NCI-H2227 treated with DMSO at 0.1 percent for 48 hours (cell line): ENCODE measurements at regions not wholly inside any gene's neighbourhood (a gene's known extent, or its start where the extent isn't known, plus 50 kb on each side); places are given as distances from the start of the nearest gene placed in this dataset.

Source experiments
- DNase-seq: peaks from one replicate; lab custom pipeline; 2025; lab: John Stamatoyannopoulos, UW

DNA sequence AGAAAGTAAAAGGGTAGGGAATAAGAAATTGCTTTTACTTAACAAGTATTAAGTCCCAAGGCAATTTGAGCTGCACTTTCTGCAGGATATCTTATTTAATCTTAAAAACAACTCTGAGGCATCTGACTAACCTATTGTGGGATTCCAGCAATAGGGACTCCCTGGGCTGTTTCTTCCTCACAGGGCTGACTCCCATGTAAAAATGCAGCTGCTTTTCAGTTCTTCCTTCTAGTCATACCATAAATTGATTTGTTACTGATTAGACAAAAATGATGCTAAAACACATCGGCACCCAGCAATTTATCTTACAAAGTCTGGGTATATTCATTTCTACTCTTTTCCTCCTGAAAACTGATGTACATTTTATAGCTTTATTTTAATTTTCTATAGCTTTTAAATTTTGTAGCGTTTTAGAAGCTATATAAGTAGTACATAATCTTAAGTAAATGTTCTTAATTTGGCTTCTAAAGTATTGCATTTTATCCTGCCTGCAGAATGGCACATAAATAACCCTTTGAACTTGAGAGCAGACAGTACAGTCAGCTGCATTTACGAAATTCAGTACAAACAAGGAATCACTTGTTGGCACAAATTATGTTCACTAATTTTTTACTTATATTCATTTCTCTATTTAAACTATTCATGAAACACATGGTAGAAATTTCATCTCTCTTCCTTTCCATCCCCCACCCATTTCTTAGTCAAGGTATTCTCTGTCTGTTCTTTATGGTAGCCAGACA lies 102.4 kb upstream of the FRY start:
- DNase-seq = no peak

DNA sequence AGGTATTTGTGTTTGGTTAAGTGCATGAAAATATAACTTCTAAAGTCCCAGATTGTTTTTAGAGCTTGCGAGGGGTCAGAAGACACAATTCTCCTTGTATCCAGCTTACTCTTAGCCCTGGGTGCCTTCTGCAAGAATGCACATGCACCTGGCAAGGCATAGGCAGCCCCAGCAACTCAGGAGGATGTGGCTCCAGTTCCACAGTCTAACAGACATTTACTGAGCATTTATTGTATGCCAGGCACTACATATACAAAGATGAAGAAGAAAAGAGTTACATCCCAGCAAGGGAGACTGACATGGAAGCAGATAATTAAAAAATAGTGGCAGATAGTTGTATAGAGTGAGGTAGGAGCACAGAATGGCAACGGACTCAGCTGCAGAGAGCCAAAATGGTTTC lies 101.1 kb upstream of the FRY start:
- no peak for DNase-seq

DNA sequence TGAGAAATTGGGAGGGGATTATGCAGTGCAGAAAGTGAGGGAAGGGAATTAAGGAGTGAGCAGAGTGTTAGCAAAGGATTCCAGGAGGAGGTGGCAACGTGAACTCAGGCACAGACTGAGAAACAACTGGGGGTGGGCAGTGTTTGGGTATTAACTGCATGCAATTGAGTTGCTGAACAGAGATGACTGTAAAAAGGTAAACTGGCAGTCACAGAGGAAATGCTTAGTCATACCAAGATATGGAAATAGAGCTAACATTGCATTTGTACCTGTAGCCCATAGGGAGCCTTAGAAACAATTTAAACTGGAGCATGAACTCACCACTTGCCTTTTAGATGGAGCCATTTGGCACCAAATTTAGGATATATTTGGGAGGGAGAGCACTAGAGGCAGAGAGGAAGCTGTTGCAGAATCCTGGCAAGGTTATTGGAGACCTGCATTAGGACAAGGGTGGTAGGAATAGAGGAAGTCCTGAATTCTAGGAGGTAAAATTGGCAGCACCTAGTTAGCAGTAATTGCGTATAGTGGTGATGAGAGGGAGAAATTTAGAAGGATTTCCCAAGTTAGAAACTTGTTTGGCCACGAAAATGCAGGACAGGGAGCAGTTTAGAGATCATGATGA lies 100.6 kb upstream of the FRY start:
- no peak for DNase-seq

DNA sequence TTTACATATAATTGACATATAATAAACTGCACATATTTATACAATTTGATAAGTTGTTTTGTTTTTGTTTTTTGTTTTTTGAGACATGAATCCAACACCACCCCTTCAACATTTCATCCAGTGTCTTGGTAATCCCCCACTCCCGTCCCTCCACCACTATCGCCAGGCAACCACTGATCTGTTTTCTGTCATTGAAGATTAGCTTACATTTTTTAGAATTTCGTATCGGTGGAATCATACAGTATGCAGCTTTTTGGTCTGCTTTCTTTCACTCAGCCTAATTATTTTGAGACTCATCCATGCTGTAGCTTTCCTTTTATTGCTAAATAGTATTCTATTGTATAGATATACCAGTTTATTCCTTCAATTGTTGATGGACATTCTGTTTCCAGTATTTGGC lies 94.1 kb upstream of the FRY start:
- DNase-seq = no peak

DNA sequence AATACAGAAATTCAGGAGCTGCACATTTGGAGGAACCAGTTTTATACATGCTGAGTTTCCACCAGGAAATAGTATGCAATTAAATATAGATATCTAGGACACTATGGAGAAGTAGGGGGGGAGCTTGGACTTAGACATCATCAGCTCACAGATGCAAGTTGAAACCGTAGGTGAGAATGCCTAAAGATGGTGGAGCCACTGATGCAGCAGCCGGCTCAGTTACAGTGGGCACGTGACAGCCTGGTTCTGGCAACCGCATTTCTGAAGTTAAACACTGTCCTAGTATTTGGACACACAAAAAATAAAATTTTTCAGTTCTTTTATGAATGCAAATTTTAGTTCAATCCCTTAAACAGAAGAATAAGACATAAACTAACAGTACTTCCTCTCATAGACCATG lies 91.5 kb upstream of the FRY start:
- no peak for DNase-seq

DNA sequence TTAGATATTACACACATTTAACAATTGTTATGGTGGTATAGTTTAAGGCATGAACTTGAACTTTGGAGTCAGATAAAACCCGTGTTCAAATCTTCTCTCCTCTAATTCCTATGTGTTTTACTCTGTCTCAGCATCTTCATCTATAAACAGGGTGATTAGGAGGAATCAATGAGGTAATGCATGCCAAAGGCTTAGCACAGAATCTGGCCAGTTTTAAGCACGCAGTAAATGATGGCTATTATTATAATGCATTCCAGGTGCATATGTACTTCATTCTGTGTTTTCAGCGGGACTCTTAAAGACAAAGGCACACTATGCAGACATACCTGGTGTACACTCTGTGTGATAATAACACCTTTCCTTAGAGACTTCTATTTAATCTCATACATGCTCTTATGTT lies 88.0 kb upstream of the FRY start:
- no peak for DNase-seq

DNA sequence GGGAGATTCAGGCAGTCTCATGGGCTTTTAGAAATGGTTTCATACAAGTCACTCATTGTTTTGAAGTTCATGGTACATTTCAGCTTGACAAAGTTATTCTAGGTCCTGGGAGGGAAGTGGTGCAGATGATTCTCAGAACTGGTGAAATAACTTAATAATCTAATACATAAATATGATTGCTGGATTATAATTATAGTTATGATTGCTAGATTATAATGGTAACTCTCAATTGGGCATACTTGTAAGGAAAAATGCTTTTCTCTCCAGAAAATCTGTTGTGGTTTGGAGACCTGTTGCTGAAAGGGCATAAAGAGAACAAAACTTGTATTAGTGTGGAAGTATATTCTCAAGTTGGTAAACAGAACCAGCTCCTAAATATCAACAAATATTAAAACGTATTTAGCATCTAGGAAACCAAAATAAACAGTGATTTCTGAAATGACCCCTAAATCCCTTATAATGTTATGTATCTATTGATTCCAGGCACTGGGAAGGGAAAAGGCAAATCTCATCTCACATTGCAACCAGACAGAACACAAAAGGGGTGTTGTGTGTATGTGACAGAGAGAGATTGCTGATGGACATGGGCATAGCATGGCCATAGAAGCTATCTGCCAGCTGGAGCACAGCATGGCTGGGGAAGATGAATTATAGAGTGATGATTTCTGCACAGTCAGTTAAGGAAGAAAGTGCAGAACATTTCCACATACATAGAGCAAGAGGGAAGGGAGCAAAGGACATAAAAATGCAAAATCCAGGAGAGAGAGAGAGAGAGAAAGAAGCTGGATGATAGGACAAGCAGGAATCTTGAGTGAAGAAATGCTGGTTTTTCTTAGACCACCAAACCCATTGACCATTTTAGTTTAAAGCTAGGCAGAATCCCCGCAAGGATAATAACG lies 87.1 kb upstream of the FRY start:
- no peak for DNase-seq

DNA sequence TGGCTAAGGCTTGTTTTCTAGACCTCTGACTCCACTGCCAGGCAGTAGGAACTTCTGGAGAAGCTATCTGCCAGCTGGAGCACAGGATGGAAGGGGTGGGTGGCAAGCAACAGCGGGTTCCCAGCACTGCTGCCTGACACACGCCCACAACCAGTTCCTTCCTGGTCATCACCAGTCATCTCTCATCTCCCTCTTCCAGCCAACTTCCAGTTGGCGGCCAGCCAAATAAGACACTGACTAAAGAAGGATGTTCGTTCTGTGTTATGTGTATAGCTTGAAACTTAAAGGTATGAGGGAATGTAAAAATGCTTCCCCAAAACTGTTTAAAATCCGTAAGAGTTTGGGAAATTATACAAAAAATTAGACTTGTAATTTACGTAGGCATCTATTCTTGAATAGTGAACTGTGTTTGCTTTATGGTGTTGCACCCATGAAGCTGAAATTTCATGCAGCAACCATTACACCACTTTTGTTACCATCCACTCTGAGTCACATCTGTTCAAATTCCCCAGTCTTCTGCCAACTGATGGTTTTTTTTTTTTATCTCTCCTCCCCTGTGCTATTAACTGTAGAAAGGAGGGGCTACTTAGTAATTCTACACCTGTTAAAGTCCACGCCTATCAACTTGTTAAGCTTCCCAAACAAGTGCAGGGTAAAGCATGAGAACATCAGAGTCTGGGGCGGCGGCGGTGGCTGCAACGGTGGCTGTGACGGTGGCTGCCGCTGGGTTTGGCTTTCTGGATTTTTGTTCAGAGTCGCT lies 86.2 kb upstream of the FRY start:
- DNase-seq = peak; percentile 46

DNA sequence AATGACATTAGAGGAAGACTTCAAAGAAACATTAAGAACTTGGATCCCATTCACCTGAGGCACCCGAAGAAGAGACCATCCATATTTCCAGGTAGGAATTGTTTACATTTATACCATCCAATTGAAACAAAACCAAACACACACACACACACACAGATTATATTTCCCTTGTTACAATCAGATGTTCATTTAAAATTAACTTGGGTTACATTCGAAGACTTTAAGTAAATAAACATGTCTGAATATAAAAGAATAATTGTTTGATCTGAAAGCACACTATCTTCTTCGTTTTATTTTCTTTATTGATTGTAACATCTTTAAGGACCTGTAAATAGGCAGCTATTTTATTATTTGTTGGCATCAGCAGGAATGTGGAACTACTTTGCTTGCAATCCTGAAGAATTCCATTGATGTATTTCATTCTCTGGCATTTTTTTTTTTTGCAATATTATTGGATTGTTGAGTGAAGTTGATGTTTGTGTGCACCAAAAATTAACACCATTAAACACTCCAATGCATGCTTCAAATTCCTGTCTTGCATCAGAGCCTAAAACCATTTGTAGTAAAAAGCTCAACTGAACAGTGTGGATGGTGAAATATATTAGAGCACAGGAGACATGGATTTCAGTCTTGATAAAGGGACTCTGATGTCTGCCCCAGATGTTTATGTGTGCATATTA lies 85.3 kb upstream of the FRY start:
- DNase-seq = no peak

DNA sequence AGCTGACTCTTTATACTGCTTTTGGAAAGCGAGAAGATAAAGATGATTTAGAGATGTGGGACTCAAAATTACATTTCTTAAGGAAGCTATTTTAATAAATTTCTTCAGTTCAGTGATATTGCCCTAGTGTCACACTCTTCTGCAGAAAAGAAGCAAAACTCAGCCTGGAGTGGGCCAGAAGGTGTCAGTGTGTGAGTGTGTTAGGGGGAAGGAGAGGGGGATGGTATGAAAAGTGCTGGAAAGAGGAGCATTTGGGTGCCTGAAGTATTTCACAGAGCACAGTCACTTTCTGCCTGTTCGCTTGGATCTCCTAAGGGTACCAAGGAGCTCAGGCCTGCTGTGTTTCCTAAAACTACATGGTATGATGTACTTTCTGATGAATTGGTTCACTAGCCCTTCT lies 84.5 kb upstream of the FRY start:
- no peak for DNase-seq

DNA sequence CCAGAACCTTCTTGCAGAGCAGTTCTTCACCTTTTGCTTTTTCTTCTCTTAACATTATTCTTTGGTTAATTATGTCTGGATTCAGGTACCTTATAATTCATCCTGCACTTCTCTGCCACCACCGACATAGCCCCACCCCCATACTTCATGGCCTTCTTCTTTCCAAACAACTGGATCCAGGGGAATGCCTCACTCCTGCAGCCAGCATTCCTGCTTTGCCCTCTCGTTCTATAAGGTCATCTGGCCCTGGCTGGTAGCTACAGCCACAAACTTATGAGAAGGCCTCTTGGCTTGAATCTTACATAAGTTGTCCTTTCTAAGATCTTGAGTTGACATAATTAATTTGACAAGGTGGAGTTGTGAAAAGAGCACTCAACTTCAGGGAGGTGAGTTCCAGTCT lies 84.1 kb upstream of the FRY start:
- no peak for DNase-seq

DNA sequence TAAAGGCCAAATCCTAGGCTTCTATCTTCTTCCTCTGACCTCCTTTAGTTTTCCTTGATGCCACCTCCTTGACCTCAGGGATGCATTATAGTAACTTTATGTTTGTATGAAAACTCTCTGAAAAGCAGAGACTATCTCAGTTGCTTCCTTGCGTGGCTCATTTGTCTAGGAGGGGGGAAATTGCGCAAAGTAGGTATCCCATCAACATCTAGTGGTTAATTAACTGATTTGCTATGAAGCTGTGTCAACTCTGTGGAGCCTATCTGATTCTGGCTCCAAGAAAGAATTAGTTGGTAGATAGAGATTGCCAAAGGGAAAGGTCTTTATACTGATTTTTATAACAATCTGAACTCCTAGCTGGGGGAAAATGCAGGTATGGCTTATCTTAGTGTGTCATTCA lies 82.1 kb upstream of the FRY start:
- DNase-seq = no peak

DNA sequence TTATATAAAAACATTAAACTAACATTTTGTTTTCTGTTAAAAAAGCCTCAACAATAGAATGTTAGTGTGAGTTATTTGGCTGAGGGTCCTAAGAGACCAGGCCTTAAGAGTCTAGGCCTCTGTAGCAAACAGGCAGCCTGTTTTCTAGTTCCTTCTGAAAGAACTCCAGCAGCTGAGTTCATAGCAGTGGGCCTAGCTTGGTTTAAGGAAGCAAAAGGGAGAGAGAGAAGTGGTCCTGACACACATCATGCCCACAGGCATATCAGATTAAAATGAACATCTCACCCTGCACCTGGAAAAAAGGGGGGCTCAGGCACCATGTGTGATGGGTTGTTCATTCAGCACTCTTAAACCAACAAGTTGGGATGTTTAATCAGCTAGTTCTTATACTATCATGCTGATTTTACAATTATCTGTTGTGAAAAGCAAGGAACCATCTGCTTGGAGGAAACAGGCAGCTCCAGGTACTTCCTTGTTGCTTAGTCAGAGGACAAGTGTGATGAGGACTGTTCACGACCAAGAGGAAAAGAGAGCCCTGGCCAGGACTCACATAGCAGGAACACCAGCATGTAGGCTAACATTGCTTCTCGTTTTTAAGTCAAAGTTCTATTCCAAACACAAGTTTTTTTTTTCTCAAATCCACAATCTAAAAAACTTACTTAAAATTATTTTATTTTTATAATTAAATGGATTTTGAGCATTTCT lies 81.3 kb upstream of the FRY start:
- no peak for DNase-seq

DNA sequence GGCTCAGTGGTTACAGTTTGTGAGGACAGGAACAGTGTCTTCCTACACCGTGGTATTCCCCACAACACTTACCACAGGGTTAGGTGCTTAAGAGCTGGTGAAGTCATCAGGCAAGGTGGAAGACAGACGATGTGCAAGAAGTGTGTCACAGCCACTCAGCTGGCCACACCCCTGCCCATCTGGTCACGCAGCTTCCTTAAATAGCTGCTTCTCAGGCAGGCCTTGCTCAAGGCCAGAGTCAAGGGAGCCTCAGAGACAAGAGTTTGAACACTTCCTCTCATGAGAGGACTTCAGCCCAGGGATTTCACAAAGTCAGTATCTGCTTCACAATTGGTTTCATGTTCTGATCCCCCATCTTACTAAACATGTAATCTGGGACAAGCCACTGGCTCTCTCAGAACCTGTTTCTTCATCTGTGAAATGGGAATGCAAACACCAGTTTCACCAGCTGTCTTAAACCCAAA lies 80.3 kb upstream of the FRY start:
- DNase-seq = no peak

DNA sequence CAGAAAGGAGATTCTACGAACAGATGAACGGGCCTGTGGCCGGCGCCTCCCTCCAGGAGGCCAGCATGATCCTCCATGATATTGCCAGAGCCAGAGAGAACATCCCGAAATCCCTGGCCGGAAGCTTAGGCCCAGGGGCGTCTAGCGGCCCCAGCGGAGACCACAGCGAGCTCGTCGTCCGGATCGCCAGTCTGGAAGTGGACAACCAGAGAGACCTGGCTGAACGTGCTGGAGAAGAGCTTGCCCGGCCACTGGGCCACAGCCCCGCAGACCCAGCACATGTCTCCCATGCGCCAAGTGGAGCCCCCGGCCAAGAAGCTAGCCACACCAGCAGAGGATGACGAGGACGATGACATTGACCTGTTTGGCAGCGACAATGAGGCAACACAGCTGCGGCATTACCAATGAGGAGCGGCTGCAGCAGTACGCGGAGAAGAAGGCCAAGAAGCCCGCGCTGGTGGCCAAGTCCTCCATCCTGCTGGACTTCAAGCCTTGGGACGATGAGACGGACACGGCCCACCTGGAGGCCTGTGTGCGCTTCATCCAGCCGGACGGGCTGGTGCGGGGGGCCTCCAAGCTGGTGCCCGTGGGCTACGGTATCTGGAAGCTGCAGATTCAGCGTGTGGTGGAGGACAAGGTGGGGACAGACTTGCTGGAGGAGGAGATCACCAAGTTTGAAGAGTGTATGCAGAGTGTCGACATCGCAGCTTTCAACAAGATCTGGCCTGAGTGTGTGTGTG lies 78.8 kb upstream of the FRY start:
- no peak for DNase-seq

DNA sequence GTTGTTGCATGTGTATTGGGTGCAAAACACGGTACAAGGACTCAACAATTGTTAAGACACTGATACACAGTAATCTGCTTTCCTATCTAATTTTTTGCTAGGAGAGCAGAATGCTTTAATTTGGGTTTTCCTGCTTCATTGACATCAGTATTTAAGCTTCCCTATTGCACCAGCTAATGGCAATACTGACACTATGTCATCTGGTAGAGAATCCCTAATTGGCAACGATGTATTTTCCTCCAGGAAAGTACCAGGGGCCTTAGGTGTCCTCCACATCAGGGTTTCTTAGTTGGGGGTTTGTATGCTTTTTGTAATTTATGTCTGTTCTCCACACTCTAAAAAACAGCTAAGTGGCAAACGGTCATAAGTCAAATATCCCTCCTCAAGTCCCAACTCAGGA lies 76.5 kb upstream of the FRY start:
- no peak for DNase-seq

DNA sequence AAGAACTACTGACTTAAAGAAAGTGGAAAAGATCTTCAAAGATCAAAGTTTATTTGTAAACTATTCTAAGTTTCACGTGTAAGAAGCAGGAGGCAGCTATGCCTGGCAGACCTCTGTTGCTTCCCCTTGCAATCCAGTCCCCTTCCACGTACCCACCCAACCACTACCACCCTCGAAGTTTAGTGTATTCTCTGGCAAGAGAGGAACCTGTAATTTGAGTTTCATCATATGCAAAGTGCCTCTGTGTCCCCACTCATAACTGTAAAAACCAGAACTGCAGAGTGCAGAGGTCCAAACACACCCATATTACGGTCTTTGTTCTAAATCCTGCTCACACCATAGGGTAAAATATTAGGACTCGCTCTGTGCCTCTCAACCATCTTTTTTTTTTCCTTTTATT lies 75.8 kb upstream of the FRY start:
- no peak for DNase-seq

DNA sequence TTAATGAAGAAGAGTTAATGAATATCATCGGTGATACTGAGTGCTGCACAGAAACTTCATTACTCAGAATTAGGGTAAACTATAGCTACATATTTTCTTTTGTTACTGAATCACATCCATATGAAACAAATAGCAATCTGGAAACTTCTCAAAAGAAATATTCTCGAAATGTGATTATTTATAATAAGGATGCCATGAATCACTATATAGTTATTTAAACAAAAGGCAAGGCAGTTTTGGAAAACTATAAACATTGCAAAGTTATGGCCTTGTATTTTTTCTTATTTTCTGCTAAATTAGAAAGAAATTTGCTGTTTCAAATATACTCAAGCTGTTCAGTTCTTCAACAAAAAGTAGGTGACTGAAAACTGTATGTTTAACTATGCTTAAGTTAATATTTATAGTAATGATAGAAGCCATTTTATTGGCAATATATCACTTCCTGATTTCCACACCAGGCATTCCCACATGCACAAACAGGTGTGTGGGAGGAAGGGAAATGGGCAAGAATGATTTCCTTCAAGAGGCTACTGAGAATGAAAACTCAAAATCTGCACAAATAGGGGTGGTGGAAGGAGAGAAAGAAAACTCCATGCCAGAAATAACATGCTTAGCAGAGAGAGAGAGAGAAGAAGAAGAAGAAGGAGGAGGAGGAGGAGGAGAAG lies 74.5 kb upstream of the FRY start:
- DNase-seq = no peak

DNA sequence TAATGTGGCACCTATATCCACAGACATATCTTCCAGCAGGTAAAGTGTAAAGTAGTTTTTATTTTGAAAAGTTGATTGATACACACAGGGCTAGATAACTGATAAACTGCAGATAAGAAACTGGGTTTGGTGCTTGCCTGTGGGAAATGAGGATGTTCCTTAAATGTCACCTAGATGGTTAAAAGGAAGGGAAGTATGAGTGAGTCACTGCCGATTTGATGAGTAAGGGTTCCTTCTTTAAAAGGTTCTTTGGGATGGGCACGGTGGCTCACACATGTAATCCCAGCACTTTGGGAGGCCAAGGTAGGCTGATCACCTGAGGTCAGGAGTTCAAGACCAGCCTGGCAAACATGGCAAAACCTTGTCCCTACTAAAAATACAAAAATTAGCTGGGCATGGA lies 73.8 kb upstream of the FRY start:
- no peak for DNase-seq
